Fibroblast of upper back skin (primary cell): ENCODE measurements at regions not wholly inside any gene's neighbourhood (a gene's known extent, or its start where the extent isn't known, plus 50 kb on each side); places are given as distances from the start of the nearest gene placed in this dataset.
"Not testable (repeated sequence)": the region's sequence is repeated elsewhere in the genome, so short reads cannot be mapped to it uniquely, and the experiment has no call there.

Source experiments
- DNase-seq: peaks from one replicate; pipeline ENCODE4 v3.0.0-alpha.2; 2013

GRCh38 chr6:27825848-27826611, 86.2 kb downstream of the OR2B2 start:
- not testable (repeated sequence) for DNase-seq

GRCh38 chr6:27825025-27825793, 87.0 kb downstream of the OR2B2 start:
- no peak for DNase-seq

- DNase-seq = peak; percentile 87
Observed at GRCh38 chr6:27824211-27825024, 87.8 kb downstream of the OR2B2 start.

GRCh38 chr6:27823714-27824210, 88.4 kb downstream of the OR2B2 start:
- peak; percentile 58 for DNase-seq

GRCh38 chr6:27816906-27817305, 95.3 kb downstream of the OR2B2 start:
- no peak for DNase-seq

GRCh38 chr6:27814665-27815424, 97.4 kb downstream of the OR2B2 start:
- peak; percentile 96 for DNase-seq

- not testable (repeated sequence) for DNase-seq
Observed at GRCh38 chr6:27814415-27814664, 97.9 kb downstream of the OR2B2 start.

GRCh38 chr6:27812805-27813492, 99.2 kb downstream of the OR2B2 start:
- DNase-seq = no peak

GRCh38 chr6:27812078-27812804, 100.0 kb downstream of the OR2B2 start:
- DNase-seq = no peak

- no peak for DNase-seq
Observed at GRCh38 chr6:27811451-27811772, 100.8 kb downstream of the OR2B2 start.

GRCh38 chr6:27810768-27811450, 101.3 kb downstream of the OR2B2 start:
- no peak for DNase-seq

- peak; percentile 97 for DNase-seq
Observed at GRCh38 chr6:27809939-27810767, 102.0 kb downstream of the OR2B2 start.

GRCh38 chr6:27809067-27809938, 102.9 kb downstream of the OR2B2 start:
- no peak for DNase-seq

- DNase-seq = not testable (repeated sequence)
Observed at GRCh38 chr6:27808242-27809066, 103.7 kb downstream of the OR2B2 start.

GRCh38 chr6:27807441-27808241, 104.6 kb downstream of the OR2B2 start:
- peak; percentile 97 for DNase-seq

GRCh38 chr6:27806981-27807440, 105.2 kb downstream of the OR2B2 start:
- peak; percentile 61 for DNase-seq

- no peak for DNase-seq
Observed at GRCh38 chr6:27805347-27805746, 106.8 kb downstream of the OR2B2 start.
